Right atrium auricular region (tissue), 2 donors: ENCODE measurements at regions not wholly inside any gene's neighbourhood (a gene's known extent, or its start where the extent isn't known, plus 50 kb on each side); places are given as distances from the start of the nearest gene placed in this dataset.
A peak's percentile ranks its signal among the peaks of the same experiment; 100 is the strongest.

Experiments
- DNase-seq: peaks from one replicate; pipeline ENCODE4 v3.0.0-alpha.2; 2019; ENCODE audit warnings: low spot score
- H3K27ac ChIP-seq, 2 donors: fragments of 200-600 bp; sonication (generic); 1 replicate in 1 of 2; 2 replicates in 1 of 2; pipeline ENCODE4 v1.5.1; 2016 to 2019
- H3K27me3 ChIP-seq, 2 donors: fragments of 200-600 bp; sonication (generic); one replicate each; pipeline versions ENCODE4 v1.5.1 to v1.6.0; 2017 to 2019
- H3K36me3 ChIP-seq: fragments of 200-600 bp; sonication (generic); one replicate; pipeline ENCODE4 v1.5.1; 2016
- H3K4me1 ChIP-seq, 2 donors: fragments of 200-600 bp; sonication (generic); one replicate each; pipeline versions ENCODE4 v1.5.1 to v1.6.0; 2017 to 2019
- H3K4me3 ChIP-seq, 2 donors: fragments of 200-600 bp; sonication (generic); 1 replicate in 1 of 2; 2 replicates in 1 of 2; pipeline ENCODE4 v1.5.1; 2017 to 2019; ENCODE audit warnings: mild to moderate bottlenecking in 1 of 2, moderate library complexity in 1 of 2
- H3K9me3 ChIP-seq, 2 donors: fragments of 200-600 bp; sonication (generic); one replicate each; pipeline ENCODE4 v1.5.1; 2019
- TF ChIP-seq, protein P1 (sequence below), 2 donors: fragments of 200-600 bp; sonication (generic); IDR thresholded peaks; one replicate each; pipeline ENCODE4 v1.5.1; 2019; ENCODE audit warnings: antibody characterized with exemption in 2 of 2

DNA sequence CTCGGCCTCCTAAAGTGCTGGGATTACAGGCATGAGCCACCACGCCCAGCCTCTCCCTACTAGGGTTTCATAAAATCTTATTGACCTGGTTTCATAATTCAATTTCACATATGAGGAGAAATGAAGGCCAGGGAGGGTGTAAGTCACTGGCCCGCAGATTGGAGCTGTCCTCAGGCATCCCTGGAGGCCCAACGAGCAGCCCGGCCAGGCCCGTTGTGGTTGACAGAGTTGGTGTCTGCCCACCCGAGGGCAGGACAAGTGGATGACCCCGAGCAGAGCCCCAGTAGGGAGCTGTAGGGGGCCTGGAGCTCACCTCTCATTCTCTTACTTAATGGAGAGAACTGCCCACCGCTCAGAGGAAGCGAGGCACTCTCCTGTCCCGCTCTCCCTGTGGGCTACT is 78.9 kb downstream of the CPN2 start:
- Histone ChIP-seq H3K4me3 (no peak overlapping the region), H3K9me3 (no peaks in the 10 kb centered on the region), H3K27ac (peak overlapping the region; percentile 88 to 95), H3K27me3 (no peaks in the 10 kb centered on the region), H3K36me3 (no peaks in the 10 kb centered on the region), H3K4me1 (peaks cover 0 to 81% of the 10 kb centered on the region in 2 donors)
- TF ChIP-seq, protein P1, sequence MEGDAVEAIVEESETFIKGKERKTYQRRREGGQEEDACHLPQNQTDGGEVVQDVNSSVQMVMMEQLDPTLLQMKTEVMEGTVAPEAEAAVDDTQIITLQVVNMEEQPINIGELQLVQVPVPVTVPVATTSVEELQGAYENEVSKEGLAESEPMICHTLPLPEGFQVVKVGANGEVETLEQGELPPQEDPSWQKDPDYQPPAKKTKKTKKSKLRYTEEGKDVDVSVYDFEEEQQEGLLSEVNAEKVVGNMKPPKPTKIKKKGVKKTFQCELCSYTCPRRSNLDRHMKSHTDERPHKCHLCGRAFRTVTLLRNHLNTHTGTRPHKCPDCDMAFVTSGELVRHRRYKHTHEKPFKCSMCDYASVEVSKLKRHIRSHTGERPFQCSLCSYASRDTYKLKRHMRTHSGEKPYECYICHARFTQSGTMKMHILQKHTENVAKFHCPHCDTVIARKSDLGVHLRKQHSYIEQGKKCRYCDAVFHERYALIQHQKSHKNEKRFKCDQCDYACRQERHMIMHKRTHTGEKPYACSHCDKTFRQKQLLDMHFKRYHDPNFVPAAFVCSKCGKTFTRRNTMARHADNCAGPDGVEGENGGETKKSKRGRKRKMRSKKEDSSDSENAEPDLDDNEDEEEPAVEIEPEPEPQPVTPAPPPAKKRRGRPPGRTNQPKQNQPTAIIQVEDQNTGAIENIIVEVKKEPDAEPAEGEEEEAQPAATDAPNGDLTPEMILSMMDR (IDR thresholded peaks at IDR 0.05), result no peak
- DNase-seq, result no peak

DNA sequence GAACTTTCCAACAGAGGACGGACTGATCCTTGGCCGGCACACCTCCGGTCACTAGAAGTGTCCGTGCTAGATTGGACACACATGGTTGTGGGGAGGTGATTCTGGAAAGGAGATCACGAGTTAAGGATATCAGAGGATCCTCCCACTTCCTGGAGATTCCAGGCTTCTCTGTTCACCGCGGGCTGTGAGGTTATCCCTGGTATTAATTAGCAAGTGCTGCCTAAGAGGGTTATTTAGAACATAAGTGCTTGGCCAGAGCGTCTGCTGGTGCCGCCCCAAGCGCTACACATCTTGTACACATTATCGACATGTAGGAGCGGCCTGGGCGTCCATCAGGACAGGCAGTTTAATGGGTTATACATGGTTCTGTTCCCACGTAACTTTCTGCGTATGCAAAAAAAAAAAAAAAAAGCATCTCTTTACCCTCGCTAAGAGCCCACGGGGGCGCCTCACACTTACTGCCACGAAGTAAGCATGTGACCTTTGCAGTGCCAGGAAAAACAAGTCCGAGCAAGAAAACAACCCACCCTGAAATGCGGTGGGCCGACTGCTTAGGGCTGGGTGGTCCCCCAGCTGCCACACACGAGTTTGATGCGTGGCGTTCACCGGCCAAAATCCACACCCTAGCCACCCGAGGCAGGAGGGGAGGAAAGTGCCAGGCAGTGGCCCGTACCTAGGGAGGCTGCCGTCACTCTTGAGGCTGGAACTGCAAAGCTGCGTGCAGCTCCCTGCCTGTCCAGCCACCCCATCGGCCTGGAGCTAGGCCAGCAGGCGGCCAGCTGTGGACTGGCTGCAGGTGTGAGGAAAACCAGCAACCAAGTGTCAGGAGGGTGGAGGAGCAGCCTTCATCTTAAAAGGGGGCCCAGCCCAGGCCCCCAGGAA is 78.0 kb downstream of the CPN2 start:
- TF ChIP-seq, protein P1 (IDR thresholded peaks at IDR 0.05), result no peak
- H3K27ac ChIP-seq, result peak overlapping the region; percentile 88 to 95
- no peaks in the 10 kb centered on the region for H3K27me3 ChIP-seq
- no peaks in the 10 kb centered on the region for H3K9me3 ChIP-seq
- peaks cover 0 to 81% of the 10 kb centered on the region in 2 donors for H3K4me1 ChIP-seq
- no peaks in the 10 kb centered on the region for H3K36me3 ChIP-seq
- no peak for DNase-seq
- no peak overlapping the region for H3K4me3 ChIP-seq

DNA sequence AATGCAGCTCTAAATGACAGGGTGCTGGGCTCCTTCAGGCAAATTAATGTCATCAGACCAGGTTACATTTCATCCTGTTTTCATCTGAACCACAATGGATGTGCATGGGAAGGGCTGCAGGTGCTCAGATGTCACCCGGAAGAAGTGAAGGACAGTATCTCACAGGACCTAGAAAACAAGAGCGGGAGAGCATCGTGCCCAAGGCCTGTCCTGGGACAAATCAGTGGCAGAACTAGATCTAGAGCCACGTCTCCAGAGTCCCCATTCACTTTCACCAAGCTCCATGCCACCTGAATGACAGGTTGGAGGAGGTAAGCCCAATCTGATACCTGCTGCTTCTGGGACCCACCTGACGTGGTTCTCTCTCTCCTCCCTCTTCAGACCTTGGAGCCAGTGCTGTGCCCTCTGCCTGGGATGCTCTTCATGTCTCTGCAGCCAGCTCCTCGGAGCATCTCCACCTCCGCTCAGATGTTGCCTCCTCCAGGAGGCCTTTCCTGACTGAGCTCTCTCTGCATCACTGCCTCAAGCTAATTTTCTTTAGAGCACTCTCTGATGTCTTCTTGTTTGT is 77.3 kb downstream of the CPN2 start:
- no peaks in the 10 kb centered on the region for H3K9me3 ChIP-seq
- H3K27ac ChIP-seq, result peak overlapping the region in 1 of 2 donors; percentile 88
- H3K4me3 ChIP-seq, result no peak overlapping the region
- peak; percentile 40 for DNase-seq
- TF ChIP-seq, protein P1 (IDR thresholded peaks at IDR 0.05), result no peak
- H3K27me3 ChIP-seq, result no peaks in the 10 kb centered on the region
- H3K4me1 ChIP-seq, result peaks cover 0 to 84% of the 10 kb centered on the region in 2 donors
- no peaks in the 10 kb centered on the region for H3K36me3 ChIP-seq

DNA sequence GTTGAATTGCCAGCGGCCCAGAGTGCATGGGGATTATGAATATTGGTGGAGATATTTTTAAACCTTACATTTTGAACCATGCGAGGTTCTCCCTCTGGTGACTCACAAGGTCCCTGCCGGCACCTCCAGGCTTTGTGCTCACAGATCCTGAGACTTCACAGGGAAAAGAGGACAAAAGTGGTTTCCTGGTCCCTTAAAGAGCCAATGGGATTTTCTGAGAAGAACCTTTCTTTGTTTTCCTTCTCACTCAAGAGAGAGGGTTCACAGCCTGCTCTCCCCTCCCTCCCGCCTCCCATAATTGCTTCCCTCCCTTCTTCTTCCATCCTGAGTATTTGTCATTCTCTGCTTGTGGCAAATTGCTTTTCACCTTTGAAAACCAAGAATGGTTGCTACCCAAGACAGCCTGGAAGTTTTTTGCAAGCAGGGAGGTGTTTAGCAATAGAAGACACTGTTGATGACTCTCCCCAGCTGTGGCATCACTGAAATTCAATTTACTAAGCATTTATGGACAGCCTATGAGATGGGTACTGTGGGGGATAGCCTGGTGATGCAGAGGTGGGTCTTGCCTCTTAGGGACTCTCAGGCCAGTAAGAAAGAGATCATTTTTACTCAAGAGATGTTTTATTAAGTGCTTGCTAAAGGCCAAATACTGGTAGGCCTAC is 76.6 kb downstream of the CPN2 start:
- Histone ChIP-seq H3K27ac (no peak overlapping the region), H3K9me3 (no peaks in the 10 kb centered on the region), H3K4me3 (no peak overlapping the region), H3K36me3 (no peaks in the 10 kb centered on the region), H3K27me3 (no peaks in the 10 kb centered on the region), H3K4me1 (peaks cover 0 to 84% of the 10 kb centered on the region in 2 donors)
- DNase-seq, result peak; percentile 53
- TF ChIP-seq, protein P1 (IDR thresholded peaks at IDR 0.05), result no peak

DNA sequence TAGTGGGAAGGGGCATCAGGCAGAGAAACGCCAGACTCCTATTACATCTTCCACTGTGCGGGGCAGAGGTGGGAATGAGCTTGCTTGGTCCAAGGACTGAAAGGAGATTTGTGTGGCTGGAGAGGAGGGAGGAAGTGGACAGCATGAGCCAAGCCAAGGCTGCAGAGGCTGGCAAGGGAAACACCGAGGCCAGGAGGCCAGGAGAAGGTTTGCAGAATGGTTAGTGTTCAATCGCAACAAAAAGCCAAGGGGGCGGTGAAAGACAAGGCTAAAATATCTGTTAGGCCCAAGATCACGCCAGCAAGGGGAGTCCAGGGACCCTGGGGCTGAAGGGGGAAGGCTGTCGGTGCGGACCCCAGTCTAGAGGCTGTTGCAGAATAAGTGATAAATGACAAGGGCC is 75.8 kb downstream of the CPN2 start:
- H3K9me3 ChIP-seq, result no peaks in the 10 kb centered on the region
- no peak overlapping the region for H3K4me3 ChIP-seq
- H3K27me3 ChIP-seq, result no peaks in the 10 kb centered on the region
- DNase-seq, result peak; percentile 59
- no peak overlapping the region for H3K27ac ChIP-seq
- TF ChIP-seq, protein P1 (IDR thresholded peaks at IDR 0.05), result no peak
- H3K4me1 ChIP-seq, result peaks cover 0 to 76% of the 10 kb centered on the region in 2 donors
- H3K36me3 ChIP-seq, result no peaks in the 10 kb centered on the region
